H9 (cell line): ENCODE measurements at regions not wholly inside any gene's neighbourhood (a gene's known extent, or its start where the extent isn't known, plus 50 kb on each side); places are given as distances from the start of the nearest gene placed in this dataset.

Experiments
- DNase-seq: peaks from one replicate; pipeline ENCODE4 v3.0.0-alpha.2; 2017
- H2AFZ ChIP-seq: one replicate; pipeline ENCODE4 v1.6.1; 2013; ENCODE audit warnings: mild to moderate bottlenecking, low read length, control low read depth, moderate library complexity
- H2AK5ac ChIP-seq: 2 replicates; pipeline ENCODE4 v1.6.1; 2013; ENCODE audit warnings: low read length, control low read depth, mixed read lengths; ENCODE audit not compliant: insufficient read length
- H2BK120ac ChIP-seq: one replicate; pipeline ENCODE4 v1.6.1; 2013; ENCODE audit warnings: low read depth, mild to moderate bottlenecking, low read length, control low read depth, inconsistent platforms; ENCODE audit not compliant: poor library complexity, severe bottlenecking
- H2BK12ac ChIP-seq: 2 replicates; pipeline ENCODE4 v1.6.1; 2013; ENCODE audit warnings: low read length, control low read depth, mixed read lengths, low read depth; ENCODE audit not compliant: insufficient read length
- H2BK15ac ChIP-seq: 2 replicates; pipeline ENCODE4 v1.6.1; 2013; ENCODE audit warnings: low read depth, low read length, control low read depth
- H2BK20ac ChIP-seq: one replicate; pipeline ENCODE4 v1.6.1; 2013; ENCODE audit warnings: low read depth, mild to moderate bottlenecking, low read length, control low read depth, inconsistent platforms; ENCODE audit not compliant: poor library complexity, severe bottlenecking
- H2BK5ac ChIP-seq: 2 replicates; pipeline ENCODE4 v1.6.1; 2013; ENCODE audit warnings: low read length, control low read depth, mixed read lengths; ENCODE audit not compliant: insufficient read length
- H3K14ac ChIP-seq: 2 replicates; pipeline ENCODE4 v1.6.1; 2013; ENCODE audit warnings: low read length, control low read depth; ENCODE audit not compliant: insufficient read depth
- H3K18ac ChIP-seq: 2 replicates; pipeline ENCODE4 v1.6.1; 2013; ENCODE audit warnings: low read depth, mild to moderate bottlenecking, mixed read lengths, low read length, control low read depth; ENCODE audit not compliant: insufficient read length
- H3K23ac ChIP-seq: 2 replicates; pipeline ENCODE4 v1.6.1; 2013; ENCODE audit warnings: low read length, control low read depth, mixed read lengths, low read depth; ENCODE audit not compliant: insufficient read length
- H3K23me2 ChIP-seq: 2 replicates; pipeline ENCODE4 v1.6.1; 2013; ENCODE audit warnings: low read depth, mild to moderate bottlenecking, mixed read lengths, low read length, control low read depth; ENCODE audit not compliant: insufficient read length, poor library complexity, severe bottlenecking
- H3K27ac ChIP-seq: 2 replicates; pipeline ENCODE4 v1.5.1; 2013; ENCODE audit warnings: low read length, control low read depth, mixed read lengths, low read depth; ENCODE audit not compliant: insufficient read length
- H3K27me3 ChIP-seq: 2 replicates; pipeline ENCODE4 v1.6.1; 2013; ENCODE audit warnings: low read length, control low read depth, inconsistent platforms; ENCODE audit not compliant: insufficient read depth
- H3K4ac ChIP-seq: 2 replicates; pipeline ENCODE4 v1.6.1; 2013; ENCODE audit warnings: low read depth, mild to moderate bottlenecking, control low read depth, inconsistent platforms, low read length, moderate library complexity
- H3K4me1 ChIP-seq: 2 replicates; pipeline ENCODE4 v1.6.1; 2013; ENCODE audit warnings: low read length, control low read depth, inconsistent platforms; ENCODE audit not compliant: insufficient read depth
- H3K4me2 ChIP-seq: 2 replicates; pipeline ENCODE4 v1.6.1; 2013; ENCODE audit warnings: low read length, control low read depth, mixed read lengths; ENCODE audit not compliant: insufficient read length, insufficient read depth
- H3K56ac ChIP-seq: 2 replicates; pipeline ENCODE4 v1.6.1; 2013; ENCODE audit warnings: low read depth, mild to moderate bottlenecking, mixed read lengths, low read length, control low read depth; ENCODE audit not compliant: insufficient read length
- H3K79me1 ChIP-seq: 2 replicates; pipeline ENCODE4 v1.6.1; 2013; ENCODE audit warnings: low read depth, mild to moderate bottlenecking, moderate library complexity, low read length, control low read depth, inconsistent platforms; ENCODE audit not compliant: insufficient read depth, poor library complexity, severe bottlenecking
- H3K79me2 ChIP-seq: 2 replicates; pipeline ENCODE4 v1.6.1; 2013; ENCODE audit warnings: low read length, control low read depth, inconsistent platforms; ENCODE audit not compliant: insufficient read depth
- H3K9ac ChIP-seq: 2 replicates; pipeline ENCODE4 v1.6.1; 2013; ENCODE audit warnings: low read length, control low read depth, mixed read lengths; ENCODE audit not compliant: insufficient read length; ENCODE audit errors: extremely low read depth
- H3K9me3 ChIP-seq: one replicate; pipeline ENCODE4 v1.6.1; 2013; ENCODE audit warnings: low read depth, low read length, inconsistent platforms; ENCODE audit not compliant: control insufficient read depth
- H3T11ph ChIP-seq: one replicate; pipeline ENCODE4 v1.6.1; 2013; ENCODE audit warnings: mild to moderate bottlenecking, low read length, control low read depth, inconsistent platforms
- H4K20me1 ChIP-seq: one replicate; pipeline ENCODE4 v1.6.1; 2013; ENCODE audit not compliant: control insufficient read depth, insufficient read length, insufficient read depth
- H4K5ac ChIP-seq: 2 replicates; pipeline ENCODE4 v1.6.1; 2013; ENCODE audit warnings: low read depth, mild to moderate bottlenecking, mixed read lengths, low read length, control low read depth; ENCODE audit not compliant: insufficient read length
- H4K8ac ChIP-seq: replicated peaks from 2 replicates; pipeline ENCODE4 v1.6.1; 2013; ENCODE audit warnings: low read length, control low read depth, mixed read lengths, low read depth; ENCODE audit not compliant: insufficient read length
- H4K91ac ChIP-seq: 2 replicates; pipeline ENCODE4 v1.6.1; 2013; ENCODE audit warnings: low read depth, mild to moderate bottlenecking, moderate library complexity, mixed read lengths, low read length, control low read depth; ENCODE audit not compliant: insufficient read length
- H3K27ac Mint-ChIP-seq, 3 experiments: 2 replicates in 2 of 3; 3 replicates in 1 of 3; pipeline ENCODE4 v1.8.0; 2020 to 2021; ENCODE audit warnings: mixed read lengths in 3 of 3, mild to moderate bottlenecking in 1 of 3, moderate library complexity in 1 of 3
- H3K27me3 Mint-ChIP-seq: 2 replicates; pipeline ENCODE4 v1.8.0; 2021; ENCODE audit warnings: low read depth, mild to moderate bottlenecking, moderate library complexity, mixed read lengths
- H3K36me3 Mint-ChIP-seq, 3 experiments: 2 replicates in 2 of 3; 3 replicates in 1 of 3; pipeline ENCODE4 v1.8.0; 2020 to 2021; ENCODE audit warnings: low read depth in 3 of 3, mixed read lengths in 3 of 3; ENCODE audit not compliant: insufficient read depth in 1 of 3
- H3K4me1 Mint-ChIP-seq, 2 experiments: 2 replicates each; pipeline ENCODE4 v1.8.0; 2020; ENCODE audit warnings: mixed read lengths in 2 of 2
- H3K4me3 Mint-ChIP-seq, 2 experiments: 2 replicates in 1 of 2; 3 replicates in 1 of 2; pipeline ENCODE4 v1.8.0; 2020 to 2021; ENCODE audit warnings: mild to moderate bottlenecking in 2 of 2, mixed read lengths in 2 of 2, moderate library complexity in 1 of 2
- H3K9me3 Mint-ChIP-seq, 2 experiments: 2 replicates in 1 of 2; 3 replicates in 1 of 2; pipeline ENCODE4 v1.8.0; 2020; ENCODE audit warnings: mild to moderate bottlenecking in 2 of 2, mixed read lengths in 2 of 2, moderate library complexity in 1 of 2
- WGBS: extraction: QIAGEN DNeasy Blood & Tissue Kit; methylation state at CpG from one replicate; pipeline ENCODE4 v1.1.7; 2013; ENCODE audit warnings: missing lambda C conversion rate, low lambda C conversion rate, mixed read lengths; ENCODE audit not compliant: insufficient read length; ENCODE audit errors: extremely low coverage; 5-methylcytosine and 5-hydroxymethylcytosine counted together
- TF ChIP-seq, protein P1 (sequence below): fragments of 200-600 bp; sonication (generic); conservative IDR thresholded peaks from 3 replicates; pipeline ENCODE4 v1.8.0; 2021; ENCODE audit warnings: antibody characterized with exemption, mild to moderate bottlenecking

DNA sequence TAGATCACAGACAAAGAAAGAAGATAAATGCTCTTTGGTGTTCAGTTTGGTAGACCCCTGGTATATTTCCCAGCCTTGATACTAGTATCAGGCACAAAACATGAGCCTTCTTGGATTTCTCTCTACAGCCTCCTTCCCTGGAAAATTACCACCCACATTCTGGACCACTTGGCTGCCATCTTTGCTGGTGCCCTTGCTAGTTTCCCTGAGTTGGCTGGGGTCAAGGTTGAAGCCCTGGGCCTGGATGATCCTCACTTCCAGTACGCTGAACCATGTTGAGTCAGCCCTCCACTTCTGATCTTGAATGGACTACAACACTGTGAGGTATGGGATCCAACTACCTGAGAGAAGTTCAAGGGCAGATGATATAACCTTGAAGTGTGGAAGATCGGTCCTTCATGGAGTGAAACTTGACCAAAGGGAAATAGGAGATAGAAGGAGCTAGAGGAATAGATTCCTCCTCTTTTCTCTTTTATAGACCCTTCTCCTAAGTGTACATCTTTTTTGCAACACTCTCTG, 501.4 kb downstream of the TMEM114 start:
- H3K4me1 ChIP-seq, result no peaks in the 10 kb centered on the region
- WGBS, result no CpG with 5 or more reads among the region's 2 CpGs
- no peak overlapping the region for H3K27ac Mint-ChIP-seq
- H3K4ac ChIP-seq, result no peak overlapping the region
- no peak overlapping the region for H2AFZ ChIP-seq
- H3K23ac ChIP-seq, result no peak overlapping the region
- no peak overlapping the region for H3K56ac ChIP-seq
- H4K8ac ChIP-seq, result no peak overlapping the region
- H2AK5ac ChIP-seq, result no peak overlapping the region
- H3K18ac ChIP-seq, result no peak overlapping the region
- H3K9ac ChIP-seq, result no peak overlapping the region
- no peaks in the 10 kb centered on the region for H3K36me3 Mint-ChIP-seq
- H3K4me2 ChIP-seq, result no peak overlapping the region
- no peak overlapping the region for H4K5ac ChIP-seq
- H2BK120ac ChIP-seq, result no peak overlapping the region
- H3K27me3 Mint-ChIP-seq, result no peaks in the 10 kb centered on the region; the same call in 1 of the 2 replicates
- no peak overlapping the region for H3K27ac ChIP-seq
- no peak overlapping the region for H3K4me3 Mint-ChIP-seq
- H3K79me2 ChIP-seq, result no peaks in the 10 kb centered on the region
- no peaks in the 10 kb centered on the region for H4K20me1 ChIP-seq
- no peak overlapping the region for H3T11ph ChIP-seq
- no peaks in the 10 kb centered on the region for H3K9me3 Mint-ChIP-seq
- TF ChIP-seq, protein P1, sequence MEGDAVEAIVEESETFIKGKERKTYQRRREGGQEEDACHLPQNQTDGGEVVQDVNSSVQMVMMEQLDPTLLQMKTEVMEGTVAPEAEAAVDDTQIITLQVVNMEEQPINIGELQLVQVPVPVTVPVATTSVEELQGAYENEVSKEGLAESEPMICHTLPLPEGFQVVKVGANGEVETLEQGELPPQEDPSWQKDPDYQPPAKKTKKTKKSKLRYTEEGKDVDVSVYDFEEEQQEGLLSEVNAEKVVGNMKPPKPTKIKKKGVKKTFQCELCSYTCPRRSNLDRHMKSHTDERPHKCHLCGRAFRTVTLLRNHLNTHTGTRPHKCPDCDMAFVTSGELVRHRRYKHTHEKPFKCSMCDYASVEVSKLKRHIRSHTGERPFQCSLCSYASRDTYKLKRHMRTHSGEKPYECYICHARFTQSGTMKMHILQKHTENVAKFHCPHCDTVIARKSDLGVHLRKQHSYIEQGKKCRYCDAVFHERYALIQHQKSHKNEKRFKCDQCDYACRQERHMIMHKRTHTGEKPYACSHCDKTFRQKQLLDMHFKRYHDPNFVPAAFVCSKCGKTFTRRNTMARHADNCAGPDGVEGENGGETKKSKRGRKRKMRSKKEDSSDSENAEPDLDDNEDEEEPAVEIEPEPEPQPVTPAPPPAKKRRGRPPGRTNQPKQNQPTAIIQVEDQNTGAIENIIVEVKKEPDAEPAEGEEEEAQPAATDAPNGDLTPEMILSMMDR, result no peak
- H4K91ac ChIP-seq, result no peak overlapping the region
- H3K27me3 ChIP-seq, result no peaks in the 10 kb centered on the region
- H3K4me1 Mint-ChIP-seq, result no peaks in the 10 kb centered on the region
- no peaks in the 10 kb centered on the region for H3K79me1 ChIP-seq
- no peak for DNase-seq
- H2BK5ac ChIP-seq, result no peak overlapping the region
- no peaks in the 10 kb centered on the region for H3K23me2 ChIP-seq
- H2BK15ac ChIP-seq, result no peak overlapping the region
- H2BK20ac ChIP-seq, result no peak overlapping the region
- H2BK12ac ChIP-seq, result no peak overlapping the region
- H3K9me3 ChIP-seq, result no peaks in the 10 kb centered on the region
- H3K14ac ChIP-seq, result no peak overlapping the region
